Esophagus squamous epithelium (tissue), 5 donors: ENCODE measurements at regions not wholly inside any gene's neighbourhood (a gene's known extent, or its start where the extent isn't known, plus 50 kb on each side); places are given as distances from the start of the nearest gene placed in this dataset.

Experiments used
- DNase-seq: peaks from one replicate; lab custom pipeline; 2025; lab: John Stamatoyannopoulos, UW
- H3K27ac ChIP-seq, 4 donors: fragments of 200-600 bp; sonication (generic); one replicate each; pipeline ENCODE4 v1.5.1; 2016 to 2019; ENCODE audit warnings: mild to moderate bottlenecking in 1 of 4
- H3K27me3 ChIP-seq, 4 donors: fragments of 200-600 bp; sonication (generic); 1 replicate in 3 of 4; 2 replicates in 1 of 4; pipeline versions ENCODE4 v1.5.1 to v1.6.0; 2017 to 2021; ENCODE audit warnings: antibody characterized with exemption in 1 of 4
- H3K36me3 ChIP-seq, 3 donors: fragments of 200-600 bp; sonication (generic); one replicate each; pipeline ENCODE4 v1.5.1; 2016 to 2019
- H3K4me1 ChIP-seq, 3 donors: fragments of 200-600 bp; sonication (generic); one replicate each; pipeline ENCODE4 v1.5.1; 2017 to 2019
- H3K4me3 ChIP-seq, 4 donors: fragments of 200-600 bp; sonication (generic); 1 replicate in 3 of 4; 2 replicates in 1 of 4; pipeline ENCODE4 v1.5.1; 2016 to 2019; ENCODE audit warnings: mild to moderate bottlenecking in 2 of 4, moderate library complexity in 1 of 4
- H3K9me3 ChIP-seq, 3 donors: fragments of 200-600 bp; sonication (generic); one replicate each; pipeline ENCODE4 v1.5.1; 2016 to 2019
- CTCF ChIP-seq, 6 experiments: fragments of 450-650 bp in 4 of 6; fragments of 200-600 bp in 2 of 6; sonication (generic) in 2 of 6; IDR thresholded peaks; one replicate each; pipeline ENCODE4 v1.5.1; 2016 to 2019; ENCODE audit warnings: antibody characterized with exemption in 6 of 6, mild to moderate bottlenecking in 4 of 6, moderate library complexity in 4 of 6
- POLR2A ChIP-seq, 4 donors: fragments of 450-650 bp; IDR thresholded peaks; one replicate each; pipeline ENCODE4 v1.6.1; 2017; ENCODE audit warnings: antibody characterized with exemption in 4 of 4, mild to moderate bottlenecking in 4 of 4, moderate library complexity in 3 of 4
- WGBS, 2 donors: methylation state at CpG; one replicate each; pipeline ENCODE4 v1.1.5; 2018; 5-methylcytosine and 5-hydroxymethylcytosine counted together
- intact Hi-C: fragments of 100-400 bp; cut with DNase I; formaldehyde crosslinking; loops from one replicate; pipeline ENCODE4 v1.15.0; 2022
- donor health status: DM: yes; HTN: yes; CAD: no.

GRCh38 chr13:67493835-67494234, 263.7 kb upstream of the PCDH9 start:
- DNase-seq: no peak

GRCh38 chr13:67489016-67489415, 258.9 kb upstream of the PCDH9 start:
- no peaks in the 10 kb centered on the region for H3K27me3 ChIP-seq
- intact Hi-C loops: no loop called here
- H3K36me3 ChIP-seq: no peaks in the 10 kb centered on the region
- WGBS, 2 donors: 36 to 54% methylated on average over 2 of the region's 2 CpGs
- peaks cover 0 to 3% (median 0%) of the 10 kb centered on the region in 3 donors for H3K9me3 ChIP-seq
- H3K4me1 ChIP-seq: no peaks in the 10 kb centered on the region
- no peak overlapping the region for H3K27ac ChIP-seq
- TF ChIP-seq POLR2A (IDR thresholded peaks at IDR 0.05) (no peak), CTCF (IDR thresholded peaks at IDR 0.05) (no peak)
- H3K4me3 ChIP-seq: no peak overlapping the region
- DNase-seq: no peak

More at GRCh38 chr13:67493835-67494234, 263.7 kb upstream of the PCDH9 start:
- Histone ChIP-seq H3K27ac (no peak overlapping the region), H3K9me3 (peaks cover 0 to 3% (median 0%) of the 10 kb centered on the region in 3 donors), H3K27me3 (no peaks in the 10 kb centered on the region), H3K36me3 (no peaks in the 10 kb centered on the region), H3K4me3 (no peak overlapping the region), H3K4me1 (no peaks in the 10 kb centered on the region)
- no peak for TF ChIP-seq CTCF (IDR thresholded peaks at IDR 0.05)
- no peak for TF ChIP-seq POLR2A (IDR thresholded peaks at IDR 0.05)
- intact Hi-C loops: no loop called here
- WGBS, 2 donors: 11 to 20% methylated on average over 1 of the region's 1 CpG

- Histone ChIP-seq H3K27me3 (no peaks in the 10 kb centered on the region), H3K4me3 (no peak overlapping the region), H3K27ac (no peak overlapping the region), H3K36me3 (no peaks in the 10 kb centered on the region), H3K4me1 (no peaks in the 10 kb centered on the region), H3K9me3 (no peaks in the 10 kb centered on the region)
- 83 to 86% methylated on average over 1 of the region's 1 CpG for WGBS, 2 donors
- TF ChIP-seq POLR2A (IDR thresholded peaks at IDR 0.05) (no peak), CTCF (IDR thresholded peaks at IDR 0.05) (no peak)
- no peak for DNase-seq
- intact Hi-C loops: no loop called here
Measured at GRCh38 chr13:67481445-67481844, 251.3 kb upstream of the PCDH9 start.

GRCh38 chr13:67474115-67474514, 244.0 kb upstream of the PCDH9 start:
- TF ChIP-seq POLR2A (IDR thresholded peaks at IDR 0.05) (no peak), CTCF (IDR thresholded peaks at IDR 0.05) (no peak)
- no peaks in the 10 kb centered on the region for H3K36me3 ChIP-seq
- H3K27me3 ChIP-seq: no peaks in the 10 kb centered on the region
- 70 to 96% methylated on average over 3 of the region's 3 CpGs for WGBS, 2 donors
- H3K9me3 ChIP-seq: peaks cover 0 to 22% (median 6%) of the 10 kb centered on the region in 3 donors
- intact Hi-C loops: no loop called here
- no peak overlapping the region for H3K27ac ChIP-seq
- no peaks in the 10 kb centered on the region for H3K4me1 ChIP-seq
- no peak overlapping the region for H3K4me3 ChIP-seq
- no peak for DNase-seq

GRCh38 chr13:67469623-67470022, 239.5 kb upstream of the PCDH9 start:
- 67 to 76% methylated on average over 3 of the region's 3 CpGs for WGBS, 2 donors

More at GRCh38 chr13:67469623-67470022, 239.5 kb upstream of the PCDH9 start:
- TF ChIP-seq CTCF (IDR thresholded peaks at IDR 0.05): no peak
- no peak for TF ChIP-seq POLR2A (IDR thresholded peaks at IDR 0.05)
- intact Hi-C loops: no loop called here
- H3K36me3 ChIP-seq: no peaks in the 10 kb centered on the region
- H3K9me3 ChIP-seq: peaks cover 0 to 19% (median 6%) of the 10 kb centered on the region in 3 donors
- no peaks in the 10 kb centered on the region for H3K4me1 ChIP-seq
- H3K27me3 ChIP-seq: no peaks in the 10 kb centered on the region
- DNase-seq: no peak
- no peak overlapping the region for H3K4me3 ChIP-seq
- no peak overlapping the region for H3K27ac ChIP-seq
